GM18508 (cell line): ENCODE measurements at regions not wholly inside any gene's neighbourhood (a gene's known extent, or its start where the extent isn't known, plus 50 kb on each side); places are given as distances from the start of the nearest gene placed in this dataset.

Experiments used
- ATAC-seq: cut with Tn5 transposase; IDR thresholded peaks from one replicate; pipeline ENCODE4 v1.9.1; 2021; ENCODE audit warnings: moderate number of reproducible peaks; ENCODE audit not compliant: insufficient read depth, unreplicated experiment

DNA sequence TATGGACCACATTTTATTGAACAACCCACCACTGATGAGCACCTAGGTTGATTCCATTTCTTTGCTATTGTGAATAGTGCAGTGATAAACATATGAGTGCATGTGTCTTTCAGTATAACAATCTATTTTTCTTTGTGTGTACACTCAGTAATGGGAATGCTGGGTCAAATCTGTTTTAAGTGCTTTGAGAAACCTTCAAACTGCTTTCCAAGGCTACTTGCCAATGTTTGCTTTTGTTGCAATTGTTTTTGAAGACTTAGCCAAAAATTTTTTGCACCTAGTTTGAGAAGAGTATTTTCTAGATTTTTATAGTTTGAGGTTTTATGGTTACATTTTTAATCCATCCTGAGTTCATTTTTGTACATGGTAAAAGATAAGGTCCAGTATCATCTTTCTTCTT lies 587.4 kb upstream of the SETBP1 start:
- ATAC-seq: no peak

DNA sequence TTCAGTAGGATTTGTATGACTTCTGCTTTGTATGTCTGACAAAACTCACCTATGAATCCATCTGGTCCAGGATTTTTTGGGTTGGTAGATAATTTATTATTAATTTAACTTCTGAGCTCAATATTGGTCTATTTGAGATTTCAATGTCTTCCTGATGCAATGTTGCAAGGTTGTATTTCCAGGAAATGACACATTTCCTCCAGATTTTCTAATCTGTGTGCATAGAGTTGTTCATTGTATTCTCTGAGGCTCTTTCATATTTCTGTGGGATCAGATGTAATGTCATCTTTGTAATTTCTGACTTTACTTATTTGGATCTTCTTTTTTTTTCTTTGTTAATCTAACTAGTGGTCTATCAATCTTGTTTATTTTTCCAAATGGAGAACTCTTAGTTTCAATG lies 584.7 kb upstream of the SETBP1 start:
- ATAC-seq: no peak

GRCh38 chr18:44098551-44099098 lies 582.1 kb upstream of the SETBP1 start:
- no peak for ATAC-seq

DNA sequence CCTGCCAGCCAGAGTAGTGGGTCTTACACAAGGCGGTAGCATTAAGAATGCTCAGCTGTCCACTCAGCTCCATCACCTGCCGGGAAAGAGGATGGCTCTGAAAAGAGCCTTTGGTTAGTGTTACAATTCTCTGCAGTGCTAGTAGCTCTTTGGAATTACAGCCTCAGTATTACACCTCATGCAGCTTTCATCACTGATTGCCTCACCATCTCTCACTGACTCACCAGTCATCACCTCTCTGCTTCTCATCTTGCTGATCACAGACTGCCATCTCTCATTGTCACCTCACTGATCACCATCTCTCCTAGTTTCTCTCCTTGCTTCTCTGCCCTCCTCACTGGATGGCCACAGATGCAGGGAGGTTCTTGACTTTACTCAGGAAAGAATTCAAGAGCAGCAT lies 573.5 kb upstream of the SETBP1 start:
- ATAC-seq: no peak

GRCh38 chr18:44111337-44111736 lies 569.4 kb upstream of the SETBP1 start:
- ATAC-seq: no peak

GRCh38 chr18:44117821-44118220 lies 562.9 kb upstream of the SETBP1 start:
- no peak for ATAC-seq

- ATAC-seq: no peak
Observed at GRCh38 chr18:44119607-44120006, 561.1 kb upstream of the SETBP1 start.

DNA sequence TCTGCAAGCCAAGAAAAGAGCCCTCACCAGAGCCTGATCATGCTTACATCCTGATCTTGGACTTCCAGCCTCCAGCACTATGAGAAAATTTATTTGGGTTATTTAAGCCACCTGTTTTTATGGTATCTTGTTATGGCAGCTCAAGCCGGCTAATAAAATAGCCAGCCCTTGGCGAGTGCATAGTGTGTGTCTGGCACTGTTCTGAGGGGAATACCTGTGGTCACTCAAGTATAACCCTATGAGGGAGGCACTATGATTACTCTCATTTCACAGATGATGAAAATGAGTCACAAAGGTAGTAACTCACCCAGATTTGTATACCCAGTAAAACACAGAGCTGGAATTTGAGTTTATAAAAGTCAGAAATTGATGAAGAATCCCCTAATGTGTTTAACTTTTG lies 556.9 kb upstream of the SETBP1 start:
- no peak for ATAC-seq

GRCh38 chr18:44125446-44125845 lies 555.2 kb upstream of the SETBP1 start:
- no peak for ATAC-seq

DNA sequence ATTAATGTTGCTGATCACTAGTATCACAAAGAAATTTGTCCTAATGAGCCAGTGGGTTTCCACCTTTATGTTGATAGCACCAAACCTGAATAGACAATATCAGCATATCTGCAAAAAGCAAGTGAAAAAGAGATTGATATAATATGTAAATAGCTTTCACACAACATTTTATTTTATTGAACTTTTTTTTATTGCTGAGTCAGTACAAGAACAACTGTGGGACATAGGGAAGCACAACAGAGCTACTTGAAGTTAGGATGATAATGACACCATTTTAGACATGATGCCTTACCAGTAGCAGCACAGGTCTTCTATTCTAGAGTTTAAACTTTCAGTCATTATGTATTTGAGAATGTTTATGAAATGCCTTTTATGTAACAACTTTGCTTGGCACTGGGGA lies 554.1 kb upstream of the SETBP1 start:
- ATAC-seq: no peak

GRCh38 chr18:44128365-44128764 lies 552.3 kb upstream of the SETBP1 start:
- no peak for ATAC-seq

GRCh38 chr18:44130376-44130942 lies 550.2 kb upstream of the SETBP1 start:
- no peak for ATAC-seq

DNA sequence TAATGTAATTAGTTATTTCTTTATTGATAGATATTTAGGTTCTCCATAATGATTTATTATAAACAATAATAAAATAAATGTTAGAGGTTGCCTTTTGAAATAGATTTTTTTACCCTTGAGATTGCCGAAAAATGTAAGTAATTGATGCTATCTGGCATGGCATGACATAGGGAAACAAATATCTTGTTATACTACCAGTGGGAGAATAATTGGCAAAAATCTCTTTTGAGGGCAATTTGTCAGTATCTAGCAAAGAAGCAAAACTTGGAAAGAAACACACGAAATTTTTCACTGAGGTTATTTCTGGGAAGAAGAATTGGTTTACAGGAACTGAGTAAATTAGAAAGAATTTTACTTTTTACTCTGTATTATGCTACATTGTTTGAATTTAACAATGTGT lies 547.2 kb upstream of the SETBP1 start:
- ATAC-seq: no peak

DNA sequence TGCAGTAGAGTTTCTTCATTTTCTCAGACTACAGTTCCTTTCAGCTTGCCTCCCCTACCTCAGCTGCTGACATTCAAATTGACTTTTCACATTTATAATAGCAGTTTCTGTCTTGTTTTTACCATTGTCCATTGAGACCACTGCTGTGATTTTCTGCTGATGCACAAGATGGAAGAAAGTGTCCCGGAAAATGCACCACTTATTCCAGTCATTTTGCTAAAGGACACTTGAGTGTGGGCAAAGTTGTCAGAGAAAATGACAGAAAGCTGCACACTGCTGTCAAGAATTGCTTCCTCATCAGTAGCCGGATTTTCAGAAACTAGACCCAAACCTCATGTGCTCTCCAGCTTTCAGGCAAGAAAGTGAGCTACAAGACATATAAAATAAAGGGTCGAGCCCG lies 546.2 kb upstream of the SETBP1 start:
- no peak for ATAC-seq

GRCh38 chr18:44135741-44136140 lies 544.9 kb upstream of the SETBP1 start:
- no peak for ATAC-seq

DNA sequence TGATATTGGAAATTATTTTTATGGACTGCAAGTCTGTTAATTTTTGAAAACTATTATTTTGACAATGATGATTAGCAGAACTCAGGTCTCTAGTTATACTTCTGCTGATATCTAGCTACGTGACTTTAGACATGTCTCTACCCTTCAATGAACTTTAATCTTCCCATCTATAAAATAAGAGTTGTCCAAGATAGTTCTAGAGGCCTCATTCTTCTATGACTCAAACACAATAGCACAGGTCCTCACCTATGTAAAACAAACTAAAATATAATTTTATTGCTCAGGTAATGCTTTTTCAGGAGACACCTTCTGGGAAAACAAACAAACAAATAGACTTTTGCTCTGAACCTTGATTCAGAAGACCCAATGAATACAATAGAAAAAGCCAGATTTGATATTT lies 544.4 kb upstream of the SETBP1 start:
- ATAC-seq: no peak

GRCh38 chr18:44143072-44143471 lies 537.6 kb upstream of the SETBP1 start:
- ATAC-seq: no peak

DNA sequence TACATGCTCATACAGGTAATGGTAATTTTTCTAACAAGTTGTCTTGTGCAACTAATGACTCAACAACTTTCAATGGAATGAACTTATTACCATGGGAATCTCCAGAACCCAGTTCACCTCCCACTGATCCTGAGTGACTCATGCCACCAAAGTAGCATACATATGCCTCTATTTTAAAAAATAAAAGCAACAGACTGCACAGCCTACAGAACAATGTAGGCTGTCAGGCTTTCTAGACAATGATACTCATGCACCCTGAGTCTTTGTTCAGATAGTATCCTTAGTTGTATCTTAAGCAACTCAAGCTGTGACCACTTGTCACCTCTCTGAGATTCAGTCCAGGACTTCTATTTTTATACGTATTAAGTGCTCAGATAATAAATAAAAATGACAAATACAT lies 531.0 kb upstream of the SETBP1 start:
- no peak for ATAC-seq

GRCh38 chr18:44153981-44154380 lies 526.7 kb upstream of the SETBP1 start:
- ATAC-seq: no peak

DNA sequence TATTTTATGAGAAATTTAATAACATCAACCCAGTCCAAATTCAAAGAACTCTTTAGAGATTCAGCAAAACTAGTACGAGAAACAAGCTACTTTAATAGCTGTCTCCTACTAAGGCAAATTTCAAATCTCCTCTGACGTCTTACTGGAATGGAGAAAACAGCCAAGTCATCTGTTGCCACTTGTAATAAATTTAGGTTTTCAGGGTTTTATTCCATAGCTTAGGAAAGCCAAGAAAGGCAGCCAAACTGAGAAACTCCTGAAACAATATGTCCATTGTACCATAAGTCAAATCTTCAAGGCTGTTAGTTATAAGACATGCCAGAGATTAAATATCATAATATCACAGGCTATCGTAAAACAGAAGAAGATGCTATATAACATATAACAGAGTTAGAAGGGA lies 524.6 kb upstream of the SETBP1 start:
- no peak for ATAC-seq

- ATAC-seq: no peak
Observed at GRCh38 chr18:44156776-44157335, 523.8 kb upstream of the SETBP1 start.

DNA sequence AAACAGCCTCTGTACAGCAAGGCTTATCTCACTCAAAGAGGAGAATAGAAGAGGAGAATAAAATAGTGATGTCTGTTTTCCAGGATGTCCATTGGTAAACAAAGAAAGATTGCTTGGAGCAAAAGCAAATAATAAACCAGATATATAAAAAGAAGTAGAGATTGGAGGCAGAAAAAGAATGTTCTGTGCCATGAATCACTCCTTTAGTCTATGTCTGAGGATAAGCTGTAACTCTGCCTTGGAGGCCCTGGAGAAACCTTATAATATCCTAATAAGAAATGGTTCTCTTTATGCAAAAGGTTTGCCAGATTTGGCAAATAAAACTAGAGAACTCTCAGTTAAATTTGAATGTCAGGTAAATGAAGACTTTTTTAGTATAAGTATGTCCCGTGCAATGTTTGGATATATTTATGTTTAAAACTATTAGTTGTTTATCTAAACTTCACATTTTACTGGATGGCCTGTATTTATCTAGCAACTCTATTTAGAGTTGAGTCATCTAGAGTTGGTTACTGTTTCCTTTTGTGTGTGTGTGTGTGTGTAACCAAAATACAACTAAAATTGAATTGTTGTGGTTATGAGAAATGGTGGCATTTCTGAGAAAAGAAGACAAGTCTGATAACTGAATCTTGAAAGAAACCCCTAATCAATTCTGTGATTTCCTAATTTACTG lies 510.3 kb upstream of the SETBP1 start:
- ATAC-seq: no peak
